Activated CD4-positive, alpha-beta T cell treated with anti-CD3 and anti-CD28 coated beads for 36 hours (primary cell): ENCODE measurements at regions not wholly inside any gene's neighbourhood (a gene's known extent, or its start where the extent isn't known, plus 50 kb on each side); places are given as distances from the start of the nearest gene placed in this dataset.

ENCODE experiments used
- ATAC-seq: fragments of 200-7000 bp; cut with Tn5 transposase; one replicate; pipeline ENCODE4 v1.10.0; 2021; ENCODE audit warnings: mild to moderate bottlenecking, moderate library complexity
- CTCF ChIA-PET: fragments of 350-600 bp; sonication (Branson Sonifier 250); formaldehyde crosslinking; loops from one replicate; lab custom pipeline; 2021; ENCODE audit warnings: antibody characterized with exemption; lab: Charles Lee
- POLR2A ChIA-PET: fragments of 350-600 bp; sonication (Branson Sonifier 250); formaldehyde crosslinking; loops from one replicate; lab custom pipeline; 2021; ENCODE audit warnings: antibody characterized with exemption, inconsistent platforms; lab: Charles Lee
- DNase-seq: peaks from one replicate; pipeline ENCODE4 v3.0.0-alpha.2; 2020
- H3K27ac Mint-ChIP-seq: one replicate; pipeline ENCODE4 v1.8.0; 2021; ENCODE audit warnings: mixed read lengths
- H3K27me3 Mint-ChIP-seq: one replicate; pipeline ENCODE4 v1.8.0; 2021; ENCODE audit warnings: mixed read lengths
- H3K36me3 Mint-ChIP-seq: one replicate; pipeline ENCODE4 v1.8.0; 2021; ENCODE audit warnings: low read depth, mixed read lengths
- H3K4me1 Mint-ChIP-seq: one replicate; pipeline ENCODE4 v1.8.0; 2021; ENCODE audit warnings: mixed read lengths
- H3K4me3 Mint-ChIP-seq: one replicate; pipeline ENCODE4 v1.8.0; 2021; ENCODE audit warnings: mild to moderate bottlenecking, moderate library complexity, mixed read lengths
- H3K9me3 Mint-ChIP-seq: one replicate; pipeline ENCODE4 v1.8.0; 2021; ENCODE audit warnings: low read depth, mixed read lengths
- intact Hi-C, 2 experiments: fragments of 100-400 bp; cut with DNase I in 1 of 2; cut with micrococcal nuclease in 1 of 2; formaldehyde crosslinking; loops; one replicate each; pipeline versions ENCODE4 v1.14.2 to v1.15.1; 2022 to 2024; cut with DNase I, micrococcal nuclease

- Mint-ChIP-seq H3K4me3 (no peak overlapping the region), H3K9me3 (no peaks in the 10 kb centered on the region), H3K4me1 (peaks cover 3% of the 10 kb centered on the region), H3K36me3 (no peaks in the 10 kb centered on the region), H3K27ac (no peak overlapping the region), H3K27me3 (peaks cover 6% of the 10 kb centered on the region)
- ChIA-PET POLR2A (no interaction called here), CTCF (no interaction called here)
- DNase-seq (no peak), ATAC-seq (no peak)
- intact Hi-C loops, result no loop called here
Measured at GRCh38 chr13:79128158-79128557, 277.9 kb downstream of the RBM26 start.

- ATAC-seq (no peak), DNase-seq (no peak)
- Mint-ChIP-seq H3K27me3 (peaks cover 4% of the 10 kb centered on the region), H3K9me3 (no peaks in the 10 kb centered on the region), H3K4me3 (no peak overlapping the region), H3K36me3 (no peaks in the 10 kb centered on the region), H3K27ac (no peak overlapping the region), H3K4me1 (peaks cover 3% of the 10 kb centered on the region)
- intact Hi-C loops, result no loop called here
- CTCF ChIA-PET, result no interaction called here
- POLR2A ChIA-PET, result no interaction called here
Measured at GRCh38 chr13:79126706-79127105, 279.3 kb downstream of the RBM26 start.

GRCh38 chr13:79124183-79124582 lies 281.9 kb downstream of the RBM26 start:
- no peaks in the 10 kb centered on the region for H3K36me3 Mint-ChIP-seq
- H3K9me3 Mint-ChIP-seq, result no peaks in the 10 kb centered on the region
- ChIA-PET CTCF (no interaction called here), POLR2A (no interaction called here)
- ATAC-seq (no peak), DNase-seq (no peak)
- peaks cover 4% of the 10 kb centered on the region for H3K27me3 Mint-ChIP-seq
- H3K27ac Mint-ChIP-seq, result no peak overlapping the region
- intact Hi-C loops, result no loop called here
- H3K4me3 Mint-ChIP-seq, result no peak overlapping the region
- peaks cover 3% of the 10 kb centered on the region for H3K4me1 Mint-ChIP-seq

- intact Hi-C loops, result no loop called here
- Mint-ChIP-seq H3K4me1 (no peaks in the 10 kb centered on the region), H3K27me3 (peaks cover 5% of the 10 kb centered on the region), H3K36me3 (no peaks in the 10 kb centered on the region), H3K9me3 (no peaks in the 10 kb centered on the region), H3K4me3 (no peak overlapping the region), H3K27ac (no peak overlapping the region)
- CTCF ChIA-PET, result interaction anchor here (0.6 kb wide), 1 partner anchor 49 kb away, joined by 3 read pairs; no protein-coding TSS in a partner anchor
- DNase-seq, result no peak
- POLR2A ChIA-PET, result no interaction called here
- no peak for ATAC-seq
Measured at GRCh38 chr13:79121286-79121685, 284.8 kb downstream of the RBM26 start.

GRCh38 chr13:79119578-79120107 lies 286.4 kb downstream of the RBM26 start:
- Mint-ChIP-seq H3K4me3 (no peak overlapping the region), H3K9me3 (no peaks in the 10 kb centered on the region), H3K4me1 (no peaks in the 10 kb centered on the region), H3K27me3 (peaks cover 4% of the 10 kb centered on the region), H3K27ac (no peak overlapping the region), H3K36me3 (no peaks in the 10 kb centered on the region)
- ChIA-PET POLR2A (no interaction called here), CTCF (interaction anchor here (0.6 kb wide), 1 partner anchor 51 kb away, joined by 3 read pairs; no protein-coding TSS in a partner anchor)
- no peak for ATAC-seq
- intact Hi-C loops, result no loop called here
- no peak for DNase-seq

- H3K9me3 Mint-ChIP-seq, result no peaks in the 10 kb centered on the region
- H3K4me1 Mint-ChIP-seq, result no peaks in the 10 kb centered on the region
- intact Hi-C loops, result loop anchor here in 1 of 2 experiments (5.0 kb wide), 1 partner anchor 280 kb away; no protein-coding TSS in a partner anchor
- ChIA-PET POLR2A (no interaction called here), CTCF (no interaction called here)
- H3K4me3 Mint-ChIP-seq, result no peak overlapping the region
- no peak overlapping the region for H3K27ac Mint-ChIP-seq
- DNase-seq (no peak), ATAC-seq (no peak)
- H3K27me3 Mint-ChIP-seq, result peaks cover 3% of the 10 kb centered on the region
- no peaks in the 10 kb centered on the region for H3K36me3 Mint-ChIP-seq
Measured at GRCh38 chr13:79112016-79112415, 294.0 kb downstream of the RBM26 start.

- CTCF ChIA-PET, result no interaction called here
- no peak overlapping the region for H3K27ac Mint-ChIP-seq
- no peak for DNase-seq
- POLR2A ChIA-PET, result no interaction called here
- H3K36me3 Mint-ChIP-seq, result no peaks in the 10 kb centered on the region
- H3K4me1 Mint-ChIP-seq, result no peaks in the 10 kb centered on the region
- H3K27me3 Mint-ChIP-seq, result peaks cover 7% of the 10 kb centered on the region
- H3K4me3 Mint-ChIP-seq, result no peak overlapping the region
- intact Hi-C loops, result no loop called here
- H3K9me3 Mint-ChIP-seq, result no peaks in the 10 kb centered on the region
- ATAC-seq, result no peak
Measured at GRCh38 chr13:79108914-79109643, 297.0 kb downstream of the RBM26 start.

GRCh38 chr13:79098596-79098995 lies 307.5 kb downstream of the RBM26 start:
- H3K4me1 Mint-ChIP-seq, result no peaks in the 10 kb centered on the region
- H3K9me3 Mint-ChIP-seq, result no peaks in the 10 kb centered on the region
- intact Hi-C loops, result no loop called here
- no peak overlapping the region for H3K27ac Mint-ChIP-seq
- CTCF ChIA-PET, result no interaction called here
- no peaks in the 10 kb centered on the region for H3K36me3 Mint-ChIP-seq
- H3K27me3 Mint-ChIP-seq, result peaks cover 2% of the 10 kb centered on the region
- POLR2A ChIA-PET, result no interaction called here
- no peak overlapping the region for H3K4me3 Mint-ChIP-seq
- DNase-seq (no peak), ATAC-seq (no peak)

GRCh38 chr13:79097201-79097600 lies 308.9 kb downstream of the RBM26 start:
- CTCF ChIA-PET, result no interaction called here
- intact Hi-C loops, result no loop called here
- peaks cover 2% of the 10 kb centered on the region for H3K27me3 Mint-ChIP-seq
- ATAC-seq, result no peak
- DNase-seq, result no peak
- H3K36me3 Mint-ChIP-seq, result no peaks in the 10 kb centered on the region
- POLR2A ChIA-PET, result no interaction called here
- no peak overlapping the region for H3K27ac Mint-ChIP-seq
- H3K4me1 Mint-ChIP-seq, result no peaks in the 10 kb centered on the region
- no peaks in the 10 kb centered on the region for H3K9me3 Mint-ChIP-seq
- no peak overlapping the region for H3K4me3 Mint-ChIP-seq

- Mint-ChIP-seq H3K4me1 (no peaks in the 10 kb centered on the region), H3K36me3 (no peaks in the 10 kb centered on the region), H3K27me3 (peaks cover 6% of the 10 kb centered on the region), H3K4me3 (no peak overlapping the region), H3K27ac (no peak overlapping the region), H3K9me3 (no peaks in the 10 kb centered on the region)
- ATAC-seq (no peak), DNase-seq (no peak)
- CTCF ChIA-PET, result no interaction called here
- intact Hi-C loops, result no loop called here
- POLR2A ChIA-PET, result no interaction called here
Measured at GRCh38 chr13:79096099-79096498, 310.0 kb downstream of the RBM26 start.

- Mint-ChIP-seq H3K36me3 (no peaks in the 10 kb centered on the region), H3K9me3 (no peaks in the 10 kb centered on the region), H3K4me1 (no peaks in the 10 kb centered on the region), H3K27ac (no peak overlapping the region), H3K27me3 (peaks cover 11% of the 10 kb centered on the region), H3K4me3 (no peak overlapping the region)
- DNase-seq, result no peak
- no peak for ATAC-seq
- intact Hi-C loops, result no loop called here
- ChIA-PET CTCF (no interaction called here), POLR2A (no interaction called here)
Measured at GRCh38 chr13:79090552-79091124, 315.4 kb downstream of the RBM26 start.

GRCh38 chr13:79084802-79085424 lies 321.1 kb downstream of the RBM26 start:
- intact Hi-C loops, result no loop called here
- no peak for ATAC-seq
- Mint-ChIP-seq H3K27ac (no peak overlapping the region), H3K4me1 (no peaks in the 10 kb centered on the region), H3K27me3 (peaks cover 5% of the 10 kb centered on the region), H3K9me3 (no peaks in the 10 kb centered on the region), H3K4me3 (no peak overlapping the region), H3K36me3 (no peaks in the 10 kb centered on the region)
- POLR2A ChIA-PET, result no interaction called here
- CTCF ChIA-PET, result no interaction called here
- DNase-seq, result no peak
